Skeletal muscle tissue (tissue), 3 donors: ENCODE measurements at regions not wholly inside any gene's neighbourhood (a gene's known extent, or its start where the extent isn't known, plus 50 kb on each side); places are given as distances from the start of the nearest gene placed in this dataset.

ENCODE experiments used
- H3K27ac ChIP-seq: one replicate; pipeline ENCODE4 v1.7.0; 2013; ENCODE audit warnings: mild to moderate bottlenecking, low read depth, low read length, inconsistent platforms
- H3K27me3 ChIP-seq, 3 donors: one replicate each; pipeline ENCODE4 v1.7.0; 2013; ENCODE audit warnings: low read length in 3 of 3; ENCODE audit not compliant: control insufficient read depth in 3 of 3, insufficient read depth in 3 of 3
- H3K36me3 ChIP-seq, 3 donors: one replicate each; pipeline ENCODE4 v1.7.0; 2013; ENCODE audit warnings: low read length in 3 of 3; ENCODE audit not compliant: control insufficient read depth in 3 of 3, insufficient read depth in 3 of 3
- H3K4me1 ChIP-seq, 3 donors: one replicate each; pipeline ENCODE4 v1.7.0; 2013; ENCODE audit warnings: low read length in 3 of 3, mild to moderate bottlenecking in 3 of 3; ENCODE audit not compliant: control insufficient read depth in 3 of 3, insufficient read depth in 3 of 3
- H3K4me3 ChIP-seq, 3 donors: one replicate each; pipeline ENCODE4 v1.7.0; 2013; ENCODE audit warnings: low read length in 3 of 3
- H3K9ac ChIP-seq, 3 donors: one replicate each; pipeline ENCODE4 v1.7.0; 2013; ENCODE audit warnings: low read length in 3 of 3, mild to moderate bottlenecking in 3 of 3, moderate library complexity in 2 of 3, low read depth in 1 of 3
- H3K9me3 ChIP-seq, 3 donors: one replicate each; pipeline ENCODE4 v1.7.0; 2013; ENCODE audit warnings: low read length in 3 of 3; ENCODE audit not compliant: control insufficient read depth in 3 of 3
- donor health status: Osteomylitis.

DNA sequence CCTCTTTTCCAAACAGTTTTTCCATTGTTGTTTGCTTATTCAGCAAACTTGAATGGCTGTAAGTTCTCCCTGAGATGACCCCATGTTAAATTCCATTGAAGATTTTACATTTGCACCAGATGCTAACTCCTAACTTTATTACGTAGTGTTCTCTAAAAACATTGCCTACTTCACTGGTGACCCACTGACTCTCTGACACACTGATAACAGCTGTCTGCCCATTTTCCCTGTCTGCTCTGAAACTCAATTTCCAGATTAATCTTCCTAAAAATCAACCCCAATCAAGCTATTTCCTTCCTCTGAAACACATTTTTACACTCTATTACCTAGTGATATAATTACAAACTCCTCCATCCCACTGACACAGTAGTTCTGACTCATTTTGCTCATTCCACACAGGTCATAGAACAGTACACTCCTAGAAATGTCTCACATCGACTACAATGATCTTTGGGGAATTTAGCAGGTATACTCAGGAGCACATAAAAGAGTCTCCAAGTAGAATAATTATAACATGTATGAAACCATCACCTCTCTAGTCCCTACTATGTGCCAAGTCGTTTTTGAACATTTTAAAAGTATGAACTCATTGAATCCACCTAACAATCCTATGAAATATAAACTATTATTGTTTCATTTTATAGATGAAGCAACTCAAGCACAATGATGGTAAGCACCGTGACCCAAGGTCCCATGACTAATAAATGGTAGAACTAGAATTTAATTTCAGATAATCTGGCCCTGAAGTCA, 210.9 kb downstream of the SLIT2 start:
- Histone ChIP-seq H3K27ac (no peak overlapping the region), H3K4me3 (no peak overlapping the region), H3K36me3 (no peaks in the 10 kb centered on the region), H3K27me3 (no peaks in the 10 kb centered on the region), H3K4me1 (no peaks in the 10 kb centered on the region), H3K9ac (no peak overlapping the region), H3K9me3 (no peaks in the 10 kb centered on the region)

DNA sequence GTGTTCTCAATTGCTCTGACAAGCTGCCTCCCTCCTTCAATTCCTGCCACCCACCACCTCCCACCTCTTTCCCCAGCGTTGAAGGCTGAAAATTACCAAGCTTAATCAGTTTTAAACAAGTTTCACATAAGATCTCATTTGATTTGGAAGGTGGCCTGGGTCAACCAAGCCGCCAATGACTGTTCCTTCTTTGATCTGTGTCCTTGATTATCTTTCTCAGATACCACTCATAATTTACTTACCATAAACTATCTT, 211.4 kb downstream of the SLIT2 start:
- Histone ChIP-seq H3K4me1 (no peaks in the 10 kb centered on the region), H3K9ac (no peak overlapping the region), H3K9me3 (no peaks in the 10 kb centered on the region), H3K27me3 (no peaks in the 10 kb centered on the region), H3K36me3 (no peaks in the 10 kb centered on the region), H3K27ac (no peak overlapping the region), H3K4me3 (no peak overlapping the region)

DNA sequence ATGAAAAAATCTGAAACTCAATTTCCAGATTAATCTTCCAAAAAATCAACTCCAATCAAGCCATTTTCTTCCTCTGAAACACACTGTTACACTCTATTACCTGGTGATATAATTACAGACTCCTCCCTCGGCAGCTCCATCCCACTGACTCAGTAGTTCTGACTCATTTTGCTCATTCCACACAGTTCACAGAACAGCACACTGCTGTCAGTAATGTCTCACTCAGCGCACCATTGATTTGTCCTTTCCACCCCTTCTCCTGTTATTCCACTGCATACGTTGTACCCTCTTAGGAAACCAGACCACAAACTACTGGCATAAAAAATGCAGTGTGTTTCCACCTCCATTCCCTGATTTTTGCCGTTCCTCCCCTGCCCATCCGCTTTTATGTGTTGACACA, 212.7 kb downstream of the SLIT2 start:
- no peaks in the 10 kb centered on the region for H3K27me3 ChIP-seq
- no peak overlapping the region for H3K27ac ChIP-seq
- H3K9me3 ChIP-seq: no peaks in the 10 kb centered on the region
- no peaks in the 10 kb centered on the region for H3K4me1 ChIP-seq
- no peak overlapping the region for H3K4me3 ChIP-seq
- H3K36me3 ChIP-seq: no peaks in the 10 kb centered on the region
- H3K9ac ChIP-seq: no peak overlapping the region

DNA sequence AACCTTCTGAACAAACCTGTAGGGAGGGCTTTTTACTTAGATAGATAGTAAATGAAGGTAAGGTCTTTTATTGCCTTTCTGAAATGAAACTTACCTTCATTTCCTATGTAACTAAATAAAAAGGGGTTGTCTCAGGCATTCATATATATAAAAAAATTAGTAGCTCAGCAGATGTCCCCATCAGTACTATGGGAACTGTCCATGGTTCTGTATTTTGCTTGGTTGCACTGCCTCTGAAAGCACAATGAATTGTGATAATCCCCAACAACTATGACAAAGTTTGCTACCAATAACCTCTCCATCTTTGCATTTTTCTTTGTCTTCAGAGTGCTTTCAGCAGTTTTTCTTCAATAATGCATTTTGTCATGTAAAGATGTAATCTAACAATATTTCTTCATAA, 222.4 kb downstream of the SLIT2 start:
- no peak overlapping the region for H3K4me3 ChIP-seq
- no peaks in the 10 kb centered on the region for H3K27me3 ChIP-seq
- no peaks in the 10 kb centered on the region for H3K9me3 ChIP-seq
- no peak overlapping the region for H3K9ac ChIP-seq
- no peak overlapping the region for H3K27ac ChIP-seq
- H3K4me1 ChIP-seq: no peaks in the 10 kb centered on the region
- H3K36me3 ChIP-seq: no peaks in the 10 kb centered on the region

DNA sequence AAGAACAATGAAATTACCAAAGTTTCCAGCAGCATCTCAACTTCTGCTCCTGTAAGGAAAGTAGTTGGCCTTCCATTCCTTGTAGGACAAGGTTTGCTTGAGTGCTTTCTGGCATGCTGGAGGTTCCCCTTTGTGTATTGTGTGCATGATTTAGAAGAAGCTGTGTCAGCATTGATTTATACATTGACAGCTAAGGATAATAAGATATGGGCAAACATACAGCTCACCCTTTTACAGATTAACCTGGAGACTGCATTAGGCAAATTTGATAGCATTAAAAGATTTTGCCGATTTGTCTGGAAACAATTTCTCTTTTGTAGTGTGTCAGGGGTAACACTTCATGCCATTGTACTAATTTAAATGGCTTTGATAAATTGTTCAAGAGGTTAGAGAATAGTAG, 221.8 kb upstream of the PACRGL start:
- H3K9me3 ChIP-seq: no peaks in the 10 kb centered on the region
- no peaks in the 10 kb centered on the region for H3K27me3 ChIP-seq
- no peaks in the 10 kb centered on the region for H3K4me1 ChIP-seq
- H3K4me3 ChIP-seq: no peak overlapping the region
- H3K36me3 ChIP-seq: no peaks in the 10 kb centered on the region
- no peak overlapping the region for H3K27ac ChIP-seq
- no peak overlapping the region for H3K9ac ChIP-seq

DNA sequence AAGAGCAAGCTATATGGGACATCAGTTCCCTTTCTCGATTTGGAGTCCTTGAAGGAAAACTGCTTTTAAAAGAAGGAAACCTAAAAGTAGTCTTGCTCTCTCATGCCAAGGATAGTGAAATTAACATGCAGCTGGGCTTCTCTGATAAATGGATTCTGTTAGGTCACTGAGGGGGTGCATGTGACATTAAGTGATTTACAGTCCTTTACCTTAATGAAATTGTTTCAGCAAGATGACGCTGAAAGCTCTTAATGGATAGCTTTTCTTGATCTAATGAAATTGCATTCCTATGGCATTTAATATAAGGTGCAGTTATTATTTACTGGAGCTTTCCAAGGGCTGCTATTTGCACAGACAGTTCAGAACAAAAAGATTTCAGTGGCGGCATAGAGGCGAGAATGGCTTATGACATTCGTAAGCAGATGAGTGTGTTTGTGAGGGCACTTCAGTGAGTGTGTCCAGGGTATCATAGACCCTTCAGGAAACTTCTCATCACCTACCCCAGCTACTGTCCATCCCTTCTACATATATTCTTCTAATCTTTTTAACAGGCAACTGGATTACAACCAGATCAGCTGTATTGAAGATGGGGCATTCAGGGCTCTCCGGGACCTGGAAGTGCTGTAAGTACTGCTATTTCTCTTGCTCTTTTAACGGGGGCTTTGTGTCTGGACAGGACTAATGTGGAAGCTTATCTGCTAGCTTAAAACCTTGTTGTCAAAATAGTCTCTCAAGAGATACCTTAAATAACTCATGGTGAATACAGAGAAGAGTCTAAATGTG, 219.9 kb upstream of the PACRGL start:
- no peak overlapping the region for H3K4me3 ChIP-seq
- no peaks in the 10 kb centered on the region for H3K4me1 ChIP-seq
- H3K27me3 ChIP-seq: no peaks in the 10 kb centered on the region
- H3K36me3 ChIP-seq: no peaks in the 10 kb centered on the region
- no peaks in the 10 kb centered on the region for H3K9me3 ChIP-seq
- no peak overlapping the region for H3K9ac ChIP-seq
- no peak overlapping the region for H3K27ac ChIP-seq

DNA sequence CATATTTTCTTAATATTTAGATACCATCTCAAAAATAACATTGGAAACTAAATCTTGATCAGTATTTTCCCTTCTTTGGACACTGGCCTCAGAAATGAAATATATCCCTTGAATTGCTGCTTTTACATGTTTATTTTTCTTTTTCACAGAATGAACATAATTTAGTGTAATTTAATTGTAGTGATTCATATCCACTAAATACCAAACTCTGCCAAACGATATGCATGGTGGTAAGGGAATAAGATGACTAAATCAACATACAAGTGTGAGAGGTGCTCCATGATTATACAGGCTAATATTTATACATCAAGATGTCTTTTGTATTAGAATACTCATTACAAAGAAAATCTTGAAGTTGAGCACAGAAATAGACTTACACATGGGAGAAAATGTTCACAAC, 216.8 kb upstream of the PACRGL start:
- H3K9ac ChIP-seq: no peak overlapping the region
- H3K4me1 ChIP-seq: no peaks in the 10 kb centered on the region
- no peaks in the 10 kb centered on the region for H3K36me3 ChIP-seq
- no peaks in the 10 kb centered on the region for H3K27me3 ChIP-seq
- no peaks in the 10 kb centered on the region for H3K9me3 ChIP-seq
- H3K27ac ChIP-seq: no peak overlapping the region
- no peak overlapping the region for H3K4me3 ChIP-seq

DNA sequence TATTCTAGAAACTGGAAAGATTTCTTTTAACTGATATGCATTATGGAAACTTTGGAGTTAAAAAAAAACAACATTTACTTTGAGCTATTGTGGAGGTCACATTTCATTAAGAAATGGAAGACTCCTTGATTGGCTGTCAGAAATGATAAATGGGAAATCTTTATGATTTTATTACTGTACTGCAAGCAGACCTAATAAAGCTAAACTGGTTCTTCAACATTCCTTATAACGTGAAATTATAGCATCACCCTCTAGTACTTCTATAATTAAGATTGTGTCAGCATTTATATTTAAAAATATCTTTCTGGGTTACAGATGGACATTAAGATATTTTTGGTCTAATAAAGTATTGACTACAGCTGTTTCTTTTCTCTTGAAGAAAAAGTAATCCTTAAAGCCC, 213.8 kb upstream of the PACRGL start:
- Histone ChIP-seq H3K9me3 (no peaks in the 10 kb centered on the region), H3K27me3 (no peaks in the 10 kb centered on the region), H3K36me3 (no peaks in the 10 kb centered on the region), H3K27ac (no peak overlapping the region), H3K4me1 (no peaks in the 10 kb centered on the region), H3K9ac (no peak overlapping the region), H3K4me3 (no peak overlapping the region)

DNA sequence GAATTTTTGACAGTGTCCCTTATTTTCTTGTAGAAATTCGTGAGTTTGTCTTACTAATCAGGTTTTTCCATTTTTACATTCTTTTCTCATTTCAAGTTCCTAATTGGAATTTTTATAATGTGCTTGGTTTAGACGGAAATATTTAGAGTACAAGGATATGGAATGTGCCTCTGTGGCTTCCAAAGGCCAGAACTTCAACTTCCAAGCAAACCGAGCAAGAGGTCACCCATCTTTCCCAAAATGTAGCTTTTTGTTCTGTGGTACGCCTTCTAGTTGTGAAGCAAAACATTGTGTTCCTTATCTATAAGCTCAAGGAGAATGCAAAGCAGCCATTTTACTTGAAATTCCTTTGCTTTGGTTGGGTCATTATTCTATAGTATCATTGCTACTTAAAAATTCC, 212.8 kb upstream of the PACRGL start:
- Histone ChIP-seq H3K36me3 (no peaks in the 10 kb centered on the region), H3K27ac (no peak overlapping the region), H3K4me1 (no peaks in the 10 kb centered on the region), H3K4me3 (no peak overlapping the region), H3K9ac (no peak overlapping the region), H3K9me3 (no peaks in the 10 kb centered on the region), H3K27me3 (no peaks in the 10 kb centered on the region)

DNA sequence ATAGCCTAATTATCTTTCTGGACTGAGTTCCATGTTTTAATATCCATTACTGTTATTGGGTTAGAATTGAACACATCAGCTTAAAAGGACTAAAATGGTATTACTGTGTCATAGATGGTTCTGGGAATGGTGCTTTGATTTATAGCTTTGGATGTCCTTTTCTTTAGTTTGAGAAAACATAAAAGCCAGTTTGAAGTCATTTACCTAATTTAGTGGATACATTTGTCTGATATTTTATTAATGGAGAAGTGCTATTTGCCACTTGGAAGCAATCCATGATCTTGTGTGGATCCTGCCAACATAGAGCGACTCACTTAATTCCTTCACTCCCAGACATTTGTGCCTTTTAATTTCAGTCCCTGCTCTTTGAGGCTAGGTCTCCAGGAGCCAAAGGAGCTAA, 212.4 kb upstream of the PACRGL start:
- no peaks in the 10 kb centered on the region for H3K9me3 ChIP-seq
- H3K27me3 ChIP-seq: no peaks in the 10 kb centered on the region
- H3K36me3 ChIP-seq: no peaks in the 10 kb centered on the region
- no peak overlapping the region for H3K4me3 ChIP-seq
- no peaks in the 10 kb centered on the region for H3K4me1 ChIP-seq
- no peak overlapping the region for H3K27ac ChIP-seq
- H3K9ac ChIP-seq: no peak overlapping the region
